ENCODE measurements at regions not wholly inside any gene's neighbourhood (a gene's known extent, or its start where the extent isn't known, plus 50 kb on each side); places are given as distances from the start of the nearest gene placed in this dataset.

DNA sequence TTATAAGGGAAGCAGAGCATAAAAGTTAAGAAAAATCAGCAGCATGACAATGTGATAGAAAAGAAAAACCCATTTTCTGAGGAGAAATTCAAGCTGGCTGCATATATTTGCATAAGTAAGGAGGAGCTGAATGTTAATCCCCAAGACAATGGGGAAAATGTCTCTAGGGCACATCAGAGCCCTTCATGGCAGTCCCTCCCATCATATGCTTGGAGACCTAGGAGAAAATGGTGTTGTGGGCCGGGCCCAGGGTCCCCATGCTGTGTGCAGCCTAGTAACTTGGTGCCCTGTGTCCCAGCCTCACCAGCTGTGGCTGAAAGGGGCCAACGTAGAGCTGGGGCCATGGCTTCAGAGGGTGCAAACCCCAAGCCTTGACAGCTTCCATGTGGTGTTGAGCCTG, 100.6 kb upstream of the PLPPR4 start:
- no peak for DNase-seq (ENCODE audit: low read depth)

DNA sequence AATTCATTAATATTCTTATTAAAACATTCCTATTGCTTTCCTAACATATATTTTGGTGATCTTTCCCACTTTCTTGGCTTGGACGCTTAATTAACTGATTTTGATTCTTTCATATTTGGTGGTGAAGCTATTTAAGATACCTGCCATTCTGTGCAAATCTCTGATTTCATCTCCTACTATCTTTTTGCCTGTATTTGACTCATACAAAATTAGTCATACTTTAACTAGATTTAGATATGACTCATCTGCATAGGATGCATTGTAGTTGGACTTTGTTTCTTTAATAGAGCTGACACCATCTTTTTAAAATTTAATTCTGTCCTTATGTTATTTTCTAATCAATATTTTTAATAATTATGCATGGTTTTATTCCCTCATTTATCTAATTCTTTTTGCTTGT, 93.8 kb upstream of the PLPPR4 start:
- DNase-seq (ENCODE audit: low read depth): no peak

DNA sequence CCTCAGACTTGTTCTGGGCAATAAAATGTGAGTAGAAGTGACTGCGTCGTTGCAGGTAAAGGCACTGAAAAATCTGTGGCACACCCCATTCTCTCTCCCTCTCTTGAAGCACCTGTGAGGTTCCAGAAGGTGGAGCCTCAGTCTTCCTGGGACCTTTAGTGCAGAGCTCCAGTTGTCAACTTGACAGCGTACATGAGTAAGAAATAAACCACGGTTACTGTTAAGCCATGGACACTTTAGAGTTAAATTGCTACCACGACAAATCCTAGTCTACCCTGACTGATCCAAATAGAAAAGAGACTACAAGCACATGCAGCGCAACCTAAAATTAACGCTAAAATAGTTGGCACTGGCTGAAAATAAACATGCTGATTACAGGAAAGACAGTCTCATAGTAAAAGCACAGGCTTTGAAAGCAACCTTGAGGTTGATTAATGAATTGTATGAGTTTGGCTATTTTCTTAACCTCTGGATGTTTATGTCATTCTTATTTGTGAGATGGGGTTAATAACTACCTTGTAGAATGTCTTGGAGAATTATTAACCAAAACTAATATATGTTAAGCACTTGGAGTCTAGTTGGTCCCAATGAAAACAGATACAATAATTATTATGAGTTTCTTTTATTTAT, 93.0 kb upstream of the PLPPR4 start:
- no peak for DNase-seq (ENCODE audit: low read depth)

DNA sequence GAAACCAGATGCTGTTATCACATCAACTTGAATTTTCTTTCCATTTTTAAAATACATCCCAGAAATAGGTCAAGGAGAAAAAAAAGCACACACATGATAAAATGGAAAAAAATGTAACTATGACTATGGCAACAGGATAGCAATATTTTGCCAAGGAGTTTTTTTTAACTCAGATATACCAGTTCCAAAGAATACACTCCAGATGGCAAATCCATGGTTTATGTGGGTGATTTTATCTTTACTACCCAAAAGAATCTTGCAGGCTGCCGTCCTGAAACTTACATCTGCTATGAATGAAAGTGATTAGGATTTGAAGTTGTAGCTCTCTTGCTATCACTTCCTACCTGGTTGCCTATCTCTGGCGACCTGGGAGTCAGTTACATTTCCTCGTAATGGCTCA, 91.0 kb upstream of the PLPPR4 start:
- DNase-seq (ENCODE audit: low read depth): peak; percentile 33

DNA sequence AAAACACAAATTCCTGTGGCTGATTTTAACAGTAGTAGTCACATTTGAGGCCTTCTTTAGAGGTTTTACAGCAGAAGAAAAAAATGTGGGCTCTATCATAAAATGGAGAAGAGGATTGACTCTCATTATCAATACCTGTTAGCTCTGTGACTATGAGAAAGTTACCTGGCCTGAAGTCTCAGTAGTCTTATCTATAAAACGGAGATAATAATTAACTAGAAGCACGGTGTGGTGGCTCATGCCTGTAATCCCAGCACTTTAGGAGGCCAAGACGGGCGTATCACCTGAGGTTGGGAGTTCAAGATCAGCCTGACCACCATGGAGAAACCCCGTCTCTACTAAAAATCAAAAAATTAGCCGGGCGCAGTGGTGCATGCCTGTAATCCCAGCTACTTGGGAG, 90.4 kb upstream of the PLPPR4 start:
- no peak for DNase-seq (ENCODE audit: low read depth)

DNA sequence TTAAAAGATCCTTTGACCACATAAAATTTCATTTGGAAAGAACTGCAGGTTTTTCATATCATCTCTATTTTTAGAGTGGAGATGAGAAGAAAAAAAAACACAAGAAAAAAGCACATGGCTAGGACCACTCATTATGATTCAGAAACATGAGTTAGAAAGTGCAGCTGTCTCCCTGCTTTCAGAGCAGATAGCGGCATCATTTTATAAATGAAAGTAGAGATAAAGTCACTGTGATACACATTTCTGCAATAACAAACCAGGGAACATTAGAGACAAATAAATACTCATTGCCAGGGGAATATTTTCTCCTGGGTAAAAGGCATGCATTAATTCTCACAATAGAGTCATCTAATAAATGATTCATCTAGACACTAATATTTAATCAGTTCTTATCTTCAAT, 87.5 kb upstream of the PLPPR4 start:
- DNase-seq (ENCODE audit: low read depth): no peak

DNA sequence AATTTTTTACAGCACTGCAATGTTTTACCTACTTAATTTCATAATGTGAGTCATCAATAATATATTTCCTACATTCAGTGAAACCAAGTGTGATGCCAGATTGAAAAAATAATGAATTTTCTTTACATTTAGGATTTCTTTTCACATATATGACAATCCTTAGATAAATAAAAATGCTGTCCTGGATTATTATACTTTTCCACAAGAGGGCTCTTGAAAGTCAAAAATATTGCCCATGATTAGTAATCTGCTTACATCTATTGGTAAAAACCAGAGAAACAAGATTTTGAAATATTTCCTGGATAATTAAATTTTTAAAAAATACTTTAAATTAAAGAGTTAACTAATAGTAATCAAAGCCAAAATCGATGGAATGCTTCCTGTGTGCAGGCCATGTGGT, 86.8 kb upstream of the PLPPR4 start:
- no peak for DNase-seq (ENCODE audit: low read depth)

DNA sequence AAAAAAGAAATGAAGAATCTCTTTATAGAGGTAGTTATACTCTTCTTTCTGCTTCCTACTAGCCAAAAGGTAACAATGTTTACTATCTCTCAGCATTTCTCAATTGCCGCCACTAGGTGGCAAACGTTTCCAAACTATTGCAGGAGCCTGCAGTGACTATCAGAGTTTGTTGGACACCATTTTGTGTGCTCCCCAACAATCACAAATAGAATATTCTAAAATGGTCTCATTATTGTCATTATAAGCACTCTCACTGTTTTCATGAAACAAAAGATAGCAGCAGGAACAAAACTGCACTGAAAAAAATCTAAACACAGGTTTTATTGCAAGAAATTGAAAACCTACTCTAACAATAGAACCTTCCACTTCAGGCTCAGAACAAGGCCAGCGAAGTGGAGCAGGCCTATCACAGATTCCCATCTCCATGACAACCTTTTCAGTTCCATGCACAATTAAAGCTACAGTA, 83.9 kb upstream of the PLPPR4 start:
- DNase-seq (ENCODE audit: low read depth): peak; percentile 57

DNA sequence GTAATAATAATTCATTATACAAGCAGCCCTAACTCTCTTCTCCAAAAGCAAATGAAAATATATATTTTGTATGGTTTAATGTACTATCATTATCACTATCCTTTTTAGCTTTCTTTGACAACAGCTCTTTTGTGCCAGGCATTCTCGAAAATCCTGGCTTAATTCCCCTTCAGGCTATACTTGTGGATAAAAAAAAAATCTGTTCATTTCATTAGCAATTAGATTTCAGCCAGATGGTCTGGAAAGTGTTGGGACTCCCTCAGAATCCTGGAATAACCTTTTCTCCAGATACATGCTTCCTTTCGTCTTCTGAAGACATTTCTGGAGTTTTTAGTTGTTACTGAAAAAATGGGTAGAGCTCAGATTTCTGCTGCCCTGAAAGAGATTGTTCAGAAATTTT, 83.4 kb upstream of the PLPPR4 start:
- DNase-seq (ENCODE audit: low read depth): no peak

DNA sequence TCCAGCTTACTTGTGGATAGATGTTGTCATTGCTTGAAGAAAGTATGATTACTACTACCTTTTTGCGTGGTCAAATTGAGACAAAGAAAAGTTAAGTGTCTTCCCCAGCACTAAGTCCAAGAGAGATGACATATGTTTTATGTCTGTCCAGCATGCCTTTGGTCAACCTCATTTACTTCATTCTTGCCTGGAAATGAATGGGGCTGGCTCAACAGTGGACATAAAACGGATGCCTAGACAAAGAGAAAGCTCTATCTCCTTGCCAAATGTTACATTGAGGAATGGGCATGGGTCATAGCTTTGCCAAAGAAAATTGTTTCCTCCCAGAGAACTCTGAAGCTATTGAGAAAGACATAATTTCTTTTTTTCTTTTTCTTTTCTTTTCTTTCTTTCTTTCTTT, 82.4 kb upstream of the PLPPR4 start:
- no peak for DNase-seq (ENCODE audit: low read depth)

DNA sequence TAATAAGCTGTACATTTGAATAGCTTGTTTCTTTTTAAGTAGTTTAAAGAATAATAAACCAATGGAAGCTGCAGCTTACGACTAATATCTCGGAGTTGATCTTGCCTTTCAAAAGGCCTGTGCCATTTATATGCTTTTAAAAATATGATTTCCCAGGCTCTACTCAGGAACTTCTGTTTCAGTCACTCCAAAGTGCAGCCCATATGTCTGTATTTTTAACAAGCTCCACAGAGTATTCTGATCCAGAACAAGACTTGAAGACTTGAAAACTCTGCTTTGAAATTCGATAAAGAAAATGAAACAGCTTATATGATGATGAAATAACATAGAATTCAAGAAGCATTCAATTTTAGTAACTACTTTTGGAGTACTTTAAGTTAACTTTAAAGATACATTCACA, 79.1 kb upstream of the PLPPR4 start:
- DNase-seq (ENCODE audit: low read depth): no peak

DNA sequence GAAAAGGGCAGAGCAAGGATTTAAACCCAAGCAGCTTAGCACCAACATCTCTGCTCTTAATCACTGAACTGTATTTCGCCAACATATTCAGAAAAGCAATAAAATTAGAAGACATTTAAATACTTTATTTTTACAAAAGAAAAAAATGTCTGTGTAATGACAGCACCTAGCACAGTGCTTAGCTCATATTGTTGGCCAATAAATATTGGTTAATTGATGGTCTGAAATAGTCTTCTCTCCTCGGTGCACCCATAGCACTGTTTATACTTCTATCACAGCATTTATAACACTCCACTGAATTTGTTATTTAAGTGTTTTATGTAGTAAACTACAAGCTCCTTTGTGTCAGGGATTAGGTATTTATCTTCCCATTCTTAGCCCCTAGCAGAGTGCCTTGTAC, 70.9 kb upstream of the PLPPR4 start:
- no peak for DNase-seq (ENCODE audit: low read depth)

DNA sequence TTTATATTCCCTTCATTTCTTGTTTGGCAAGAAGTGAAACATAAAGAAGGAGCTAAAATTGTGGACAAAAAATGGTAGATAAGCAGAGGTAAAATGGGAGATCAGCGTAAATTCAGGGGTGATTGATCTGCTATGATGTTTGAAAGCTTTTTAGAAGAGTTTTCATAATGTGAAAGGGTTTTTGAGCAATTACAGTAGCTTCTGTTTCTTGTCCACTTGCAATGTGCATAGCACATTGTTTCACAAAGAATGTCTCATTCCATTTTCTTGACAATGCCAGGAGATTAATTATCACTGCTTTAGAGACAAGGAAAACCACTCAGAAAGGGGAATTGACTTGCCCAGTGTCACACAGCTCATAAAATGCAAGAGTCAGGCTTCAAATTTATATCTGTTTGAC, 65.9 kb upstream of the PLPPR4 start:
- DNase-seq (ENCODE audit: low read depth): no peak

DNA sequence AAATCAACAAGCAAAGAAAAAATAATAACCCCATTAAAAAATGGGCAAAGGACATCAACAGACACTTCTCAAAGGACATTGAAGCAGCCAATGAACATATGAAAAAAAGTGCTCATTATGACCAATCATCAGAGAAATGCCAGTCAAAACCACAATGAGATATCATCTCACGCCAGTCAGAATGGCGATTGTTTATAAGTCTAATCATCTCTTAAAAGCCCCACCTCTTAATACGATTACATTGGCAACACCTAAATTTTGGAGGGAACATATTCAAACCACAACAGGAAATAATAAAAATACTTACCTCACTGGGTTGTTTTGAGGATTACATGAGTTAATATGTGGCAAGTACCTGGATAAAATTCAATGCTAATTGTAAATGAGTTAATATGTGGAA, 57.1 kb upstream of the PLPPR4 start:
- DNase-seq (ENCODE audit: low read depth): no peak
